HEK293 (cell line): ENCODE measurements at regions not wholly inside any gene's neighbourhood (a gene's known extent, or its start where the extent isn't known, plus 50 kb on each side); places are given as distances from the start of the nearest gene placed in this dataset.

ENCODE experiments used
- CTCF ChIA-PET: fragments of 350-600 bp; formaldehyde crosslinking; extraction: SDS; loops from one replicate; lab custom pipeline; 2021; ENCODE audit warnings: antibody characterized with exemption; lab: Yijun Ruan, JAX
- POLR2A ChIA-PET: fragments of 300-600 bp; formaldehyde crosslinking; extraction: SDS; loops from one replicate; lab custom pipeline; 2020; ENCODE audit warnings: antibody characterized with exemption, inconsistent platforms; lab: Yijun Ruan, JAX
- H3K27ac ChIP-seq: fragments of 200-500 bp; sonication (Bioruptor generic); 2 replicates; pipeline ENCODE4 v1.5.1; 2014; ENCODE audit warnings: low read depth, low read length, control low read depth, inconsistent platforms; ENCODE audit errors: extremely low read depth
- H3K36me3 ChIP-seq, 2 experiments: fragments of 200-500 bp in 1 of 2; sonication (Bioruptor generic) in 1 of 2; 1 replicate in 1 of 2; 2 replicates in 1 of 2; pipeline ENCODE4 v1.5.1; 2014 to 2017; ENCODE audit warnings: inconsistent platforms in 2 of 2, low read length in 2 of 2; ENCODE audit not compliant: control insufficient read depth in 2 of 2, insufficient read depth in 1 of 2
- H3K4me1 ChIP-seq: fragments of 200-500 bp; sonication (Bioruptor generic); 2 replicates; pipeline ENCODE4 v1.5.1; 2014; ENCODE audit warnings: mild to moderate bottlenecking, low read length, inconsistent platforms; ENCODE audit not compliant: control insufficient read depth, insufficient read depth
- H3K4me3 ChIP-seq: 2 replicates; pipeline ENCODE4 v1.5.1; 2011; ENCODE audit warnings: low read depth, mild to moderate bottlenecking, control low read depth, low read length, moderate library complexity
- H3K9me3 ChIP-seq: fragments of 200-500 bp; sonication (Bioruptor generic); 2 replicates; pipeline ENCODE4 v1.5.1; 2014; ENCODE audit warnings: low read depth, low read length, inconsistent platforms; ENCODE audit not compliant: control insufficient read depth, insufficient read depth
- GFI1B ChIP-seq: fragments of 450-650 bp; formaldehyde crosslinking; IDR thresholded peaks from 2 replicates; pipeline ENCODE4 v1.5.1; 2016; ENCODE audit warnings: missing biosample characterization, missing genetic modification characterization
- OSR2 ChIP-seq: fragments of 450-650 bp; formaldehyde crosslinking; IDR thresholded peaks from 2 replicates; pipeline ENCODE4 v1.5.1; 2016; ENCODE audit warnings: missing biosample characterization, missing genetic modification characterization
- ZIC2 ChIP-seq: fragments of 450-650 bp; formaldehyde crosslinking; IDR thresholded peaks from 2 replicates; pipeline ENCODE4 v1.5.1; 2016; ENCODE audit warnings: missing biosample characterization, missing genetic modification characterization
- ZNF121 ChIP-seq: fragments of 450-650 bp; formaldehyde crosslinking; IDR thresholded peaks from 2 replicates; pipeline ENCODE4 v1.5.1; 2016; ENCODE audit warnings: missing biosample characterization, missing genetic modification characterization
- ZNF155 ChIP-seq: fragments of 450-650 bp; formaldehyde crosslinking; IDR thresholded peaks from 2 replicates; pipeline ENCODE4 v1.5.1; 2016; ENCODE audit warnings: missing biosample characterization, missing genetic modification characterization
- ZNF2 ChIP-seq: fragments of 450-650 bp; formaldehyde crosslinking; IDR thresholded peaks from 2 replicates; pipeline ENCODE4 v1.5.1; 2016; ENCODE audit warnings: missing biosample characterization, missing genetic modification characterization
- ZNF404 ChIP-seq: fragments of 450-650 bp; formaldehyde crosslinking; IDR thresholded peaks from 2 replicates; pipeline ENCODE4 v1.5.1; 2017; ENCODE audit warnings: missing biosample characterization, missing genetic modification characterization
- ZNF501 ChIP-seq: fragments of 450-650 bp; formaldehyde crosslinking; IDR thresholded peaks from 2 replicates; pipeline ENCODE4 v1.5.1; 2016; ENCODE audit warnings: missing biosample characterization, missing genetic modification characterization
- ZNF596 ChIP-seq: fragments of 450-650 bp; IDR thresholded peaks from 2 replicates; pipeline ENCODE4 v1.5.0; 2018; ENCODE audit warnings: missing biosample characterization, mild to moderate bottlenecking, missing genetic modification characterization, moderate library complexity
- ZNF658 ChIP-seq: fragments of 450-650 bp; formaldehyde crosslinking; IDR thresholded peaks from 2 replicates; pipeline ENCODE4; 2016; ENCODE audit warnings: missing biosample characterization, missing genetic modification characterization
- ZNF677 ChIP-seq: fragments of 450-650 bp; IDR thresholded peaks from 2 replicates; pipeline ENCODE4 v1.5.0; 2018; ENCODE audit warnings: missing biosample characterization, mild to moderate bottlenecking, missing genetic modification characterization, moderate library complexity
- TF ChIP-seq, protein P1 (sequence below): fragments of 450-650 bp; formaldehyde crosslinking; IDR thresholded peaks from 2 replicates; pipeline ENCODE4 v1.5.1; 2016; ENCODE audit warnings: missing biosample characterization, missing genetic modification characterization
- TF ChIP-seq, protein P2 (sequence below): fragments of 450-650 bp; formaldehyde crosslinking; IDR thresholded peaks from 2 replicates; pipeline ENCODE4 v1.5.1; 2017; ENCODE audit warnings: missing biosample characterization, missing genetic modification characterization
- TF ChIP-seq, protein P3 (sequence below): fragments of 450-650 bp; formaldehyde crosslinking; IDR thresholded peaks from 2 replicates; pipeline ENCODE4 v1.5.1; 2016; ENCODE audit warnings: missing biosample characterization, missing genetic modification characterization
- TF ChIP-seq, protein P4 (sequence below): fragments of 450-650 bp; formaldehyde crosslinking; IDR thresholded peaks from 2 replicates; pipeline ENCODE4 v1.5.1; 2017; ENCODE audit warnings: missing biosample characterization, missing genetic modification characterization
- TF ChIP-seq, protein P5 (sequence below): fragments of 450-650 bp; formaldehyde crosslinking; IDR thresholded peaks from 2 replicates; pipeline ENCODE4 v1.5.0; 2017; ENCODE audit warnings: missing biosample characterization, missing genetic modification characterization, borderline replicate concordance
- TF ChIP-seq, protein P6 (sequence below): sonication (generic); formaldehyde crosslinking; IDR thresholded peaks from 2 replicates; pipeline ENCODE4 v1.8.1; 2022; ENCODE audit warnings: mild to moderate bottlenecking, moderate library complexity, missing genetic modification reagents
- TF ChIP-seq, protein P7 (sequence below): fragments of 450-650 bp; formaldehyde crosslinking; optimal IDR thresholded peaks from 2 replicates; pipeline ENCODE3; 2016; ENCODE audit warnings: missing biosample characterization, mild to moderate bottlenecking, missing genetic modification characterization
- TF ChIP-seq, protein P8 (sequence below): fragments of 450-650 bp; formaldehyde crosslinking; IDR thresholded peaks from 2 replicates; pipeline ENCODE4 v1.5.1; 2016; ENCODE audit warnings: missing biosample characterization, missing genetic modification characterization

DNA sequence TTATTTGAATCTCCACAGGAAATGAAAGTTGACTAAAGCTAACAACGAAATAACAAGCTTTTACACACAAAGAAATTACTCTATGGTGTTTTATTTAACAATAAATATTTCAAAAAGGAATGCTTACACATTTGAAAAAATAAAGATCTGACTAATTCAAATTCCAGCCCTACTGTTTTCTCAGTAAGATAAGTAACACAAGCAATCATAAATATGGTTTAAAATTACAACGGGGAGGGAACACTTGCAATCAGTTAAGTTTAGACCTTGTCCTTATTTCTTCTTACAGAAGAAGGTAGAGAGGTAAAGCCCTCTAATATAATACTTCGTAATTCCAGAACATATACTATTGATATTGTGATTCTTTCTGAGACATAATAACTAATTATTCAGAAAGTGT, 158.5 kb downstream of the DHX15 start:
- Histone ChIP-seq H3K27ac (no peak overlapping the region), H3K9me3 (no peaks in the 10 kb centered on the region), H3K4me1 (no peaks in the 10 kb centered on the region), H3K4me3 (no peak overlapping the region), H3K36me3 (no peaks in the 10 kb centered on the region)
- ChIA-PET POLR2A (no interaction called here), CTCF (interaction anchor here (1.1 kb wide), 1 partner anchor 47 kb away, joined by 3 read pairs; no protein-coding TSS in a partner anchor)
- no peak for TF ChIP-seq ZNF155 (tag by site-specific recombination)
- TF ChIP-seq ZNF596 (tag by site-specific recombination) = no peak
- TF ChIP-seq, protein P1, sequence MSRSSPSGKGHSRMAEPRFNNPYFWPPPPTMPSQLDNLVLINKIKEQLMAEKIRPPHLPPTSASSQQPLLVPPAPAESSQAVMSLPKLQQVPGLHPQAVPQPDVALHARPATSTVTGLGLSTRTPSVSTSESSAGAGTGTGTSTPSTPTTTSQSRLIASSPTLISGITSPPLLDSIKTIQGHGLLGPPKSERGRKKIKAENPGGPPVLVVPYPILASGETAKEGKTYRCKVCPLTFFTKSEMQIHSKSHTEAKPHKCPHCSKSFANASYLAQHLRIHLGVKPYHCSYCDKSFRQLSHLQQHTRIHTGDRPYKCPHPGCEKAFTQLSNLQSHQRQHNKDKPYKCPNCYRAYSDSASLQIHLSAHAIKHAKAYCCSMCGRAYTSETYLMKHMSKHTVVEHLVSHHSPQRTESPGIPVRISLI (tag by site-specific recombination) = no peak
- TF ChIP-seq ZNF404 (tag by site-specific recombination) = no peak
- no peak for TF ChIP-seq OSR2
- TF ChIP-seq, protein P2, sequence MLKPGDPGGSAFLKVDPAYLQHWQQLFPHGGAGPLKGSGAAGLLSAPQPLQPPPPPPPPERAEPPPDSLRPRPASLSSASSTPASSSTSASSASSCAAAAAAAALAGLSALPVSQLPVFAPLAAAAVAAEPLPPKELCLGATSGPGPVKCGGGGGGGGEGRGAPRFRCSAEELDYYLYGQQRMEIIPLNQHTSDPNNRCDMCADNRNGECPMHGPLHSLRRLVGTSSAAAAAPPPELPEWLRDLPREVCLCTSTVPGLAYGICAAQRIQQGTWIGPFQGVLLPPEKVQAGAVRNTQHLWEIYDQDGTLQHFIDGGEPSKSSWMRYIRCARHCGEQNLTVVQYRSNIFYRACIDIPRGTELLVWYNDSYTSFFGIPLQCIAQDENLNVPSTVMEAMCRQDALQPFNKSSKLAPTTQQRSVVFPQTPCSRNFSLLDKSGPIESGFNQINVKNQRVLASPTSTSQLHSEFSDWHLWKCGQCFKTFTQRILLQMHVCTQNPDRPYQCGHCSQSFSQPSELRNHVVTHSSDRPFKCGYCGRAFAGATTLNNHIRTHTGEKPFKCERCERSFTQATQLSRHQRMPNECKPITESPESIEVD (tag by site-specific recombination) = 0 out of 2 replicates have a peak, but pooled peaks have one; percentile 18

DNA sequence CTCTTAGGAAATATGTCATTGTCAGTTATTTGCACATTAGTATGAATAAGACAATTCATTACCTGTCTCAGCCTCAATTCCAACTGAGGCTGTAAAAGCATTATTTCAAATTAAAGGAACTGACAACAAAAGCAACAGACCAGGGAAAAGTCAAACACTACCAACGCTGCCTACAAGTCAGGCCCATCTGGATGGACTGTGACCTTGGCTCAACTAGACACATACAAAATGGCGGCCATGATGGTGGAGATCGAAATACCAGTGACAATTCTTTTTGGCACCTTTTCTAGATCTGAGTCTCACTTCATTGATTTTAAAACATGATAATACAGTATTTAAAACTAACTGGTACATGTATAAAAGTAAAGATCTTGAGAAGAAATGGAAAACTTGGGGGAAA, 160.7 kb downstream of the DHX15 start:
- CTCF ChIA-PET = no interaction called here
- Histone ChIP-seq H3K27ac (no peak overlapping the region), H3K9me3 (no peaks in the 10 kb centered on the region), H3K36me3 (no peaks in the 10 kb centered on the region), H3K4me3 (no peak overlapping the region), H3K4me1 (no peaks in the 10 kb centered on the region)
- TF ChIP-seq ZNF658 (tag by site-specific recombination) (no peak), ZNF2 (tag by site-specific recombination) (no peak), GFI1B (tag by site-specific recombination) (no peak), ZNF677 (no peak), ZNF501 (no peak), ZIC2 (tag by site-specific recombination) (no peak), ZNF121 (no peak)
- TF ChIP-seq, protein P3, sequence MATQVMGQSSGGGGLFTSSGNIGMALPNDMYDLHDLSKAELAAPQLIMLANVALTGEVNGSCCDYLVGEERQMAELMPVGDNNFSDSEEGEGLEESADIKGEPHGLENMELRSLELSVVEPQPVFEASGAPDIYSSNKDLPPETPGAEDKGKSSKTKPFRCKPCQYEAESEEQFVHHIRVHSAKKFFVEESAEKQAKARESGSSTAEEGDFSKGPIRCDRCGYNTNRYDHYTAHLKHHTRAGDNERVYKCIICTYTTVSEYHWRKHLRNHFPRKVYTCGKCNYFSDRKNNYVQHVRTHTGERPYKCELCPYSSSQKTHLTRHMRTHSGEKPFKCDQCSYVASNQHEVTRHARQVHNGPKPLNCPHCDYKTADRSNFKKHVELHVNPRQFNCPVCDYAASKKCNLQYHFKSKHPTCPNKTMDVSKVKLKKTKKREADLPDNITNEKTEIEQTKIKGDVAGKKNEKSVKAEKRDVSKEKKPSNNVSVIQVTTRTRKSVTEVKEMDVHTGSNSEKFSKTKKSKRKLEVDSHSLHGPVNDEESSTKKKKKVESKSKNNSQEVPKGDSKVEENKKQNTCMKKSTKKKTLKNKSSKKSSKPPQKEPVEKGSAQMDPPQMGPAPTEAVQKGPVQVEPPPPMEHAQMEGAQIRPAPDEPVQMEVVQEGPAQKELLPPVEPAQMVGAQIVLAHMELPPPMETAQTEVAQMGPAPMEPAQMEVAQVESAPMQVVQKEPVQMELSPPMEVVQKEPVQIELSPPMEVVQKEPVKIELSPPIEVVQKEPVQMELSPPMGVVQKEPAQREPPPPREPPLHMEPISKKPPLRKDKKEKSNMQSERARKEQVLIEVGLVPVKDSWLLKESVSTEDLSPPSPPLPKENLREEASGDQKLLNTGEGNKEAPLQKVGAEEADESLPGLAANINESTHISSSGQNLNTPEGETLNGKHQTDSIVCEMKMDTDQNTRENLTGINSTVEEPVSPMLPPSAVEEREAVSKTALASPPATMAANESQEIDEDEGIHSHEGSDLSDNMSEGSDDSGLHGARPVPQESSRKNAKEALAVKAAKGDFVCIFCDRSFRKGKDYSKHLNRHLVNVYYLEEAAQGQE = no peak
- TF ChIP-seq, protein P4, sequence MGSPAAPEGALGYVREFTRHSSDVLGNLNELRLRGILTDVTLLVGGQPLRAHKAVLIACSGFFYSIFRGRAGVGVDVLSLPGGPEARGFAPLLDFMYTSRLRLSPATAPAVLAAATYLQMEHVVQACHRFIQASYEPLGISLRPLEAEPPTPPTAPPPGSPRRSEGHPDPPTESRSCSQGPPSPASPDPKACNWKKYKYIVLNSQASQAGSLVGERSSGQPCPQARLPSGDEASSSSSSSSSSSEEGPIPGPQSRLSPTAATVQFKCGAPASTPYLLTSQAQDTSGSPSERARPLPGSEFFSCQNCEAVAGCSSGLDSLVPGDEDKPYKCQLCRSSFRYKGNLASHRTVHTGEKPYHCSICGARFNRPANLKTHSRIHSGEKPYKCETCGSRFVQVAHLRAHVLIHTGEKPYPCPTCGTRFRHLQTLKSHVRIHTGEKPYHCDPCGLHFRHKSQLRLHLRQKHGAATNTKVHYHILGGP (tag by site-specific recombination) = no peak
- TF ChIP-seq, protein P5, sequence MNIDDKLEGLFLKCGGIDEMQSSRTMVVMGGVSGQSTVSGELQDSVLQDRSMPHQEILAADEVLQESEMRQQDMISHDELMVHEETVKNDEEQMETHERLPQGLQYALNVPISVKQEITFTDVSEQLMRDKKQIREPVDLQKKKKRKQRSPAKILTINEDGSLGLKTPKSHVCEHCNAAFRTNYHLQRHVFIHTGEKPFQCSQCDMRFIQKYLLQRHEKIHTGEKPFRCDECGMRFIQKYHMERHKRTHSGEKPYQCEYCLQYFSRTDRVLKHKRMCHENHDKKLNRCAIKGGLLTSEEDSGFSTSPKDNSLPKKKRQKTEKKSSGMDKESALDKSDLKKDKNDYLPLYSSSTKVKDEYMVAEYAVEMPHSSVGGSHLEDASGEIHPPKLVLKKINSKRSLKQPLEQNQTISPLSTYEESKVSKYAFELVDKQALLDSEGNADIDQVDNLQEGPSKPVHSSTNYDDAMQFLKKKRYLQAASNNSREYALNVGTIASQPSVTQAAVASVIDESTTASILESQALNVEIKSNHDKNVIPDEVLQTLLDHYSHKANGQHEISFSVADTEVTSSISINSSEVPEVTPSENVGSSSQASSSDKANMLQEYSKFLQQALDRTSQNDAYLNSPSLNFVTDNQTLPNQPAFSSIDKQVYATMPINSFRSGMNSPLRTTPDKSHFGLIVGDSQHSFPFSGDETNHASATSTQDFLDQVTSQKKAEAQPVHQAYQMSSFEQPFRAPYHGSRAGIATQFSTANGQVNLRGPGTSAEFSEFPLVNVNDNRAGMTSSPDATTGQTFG = no peak
- TF ChIP-seq, protein P6, sequence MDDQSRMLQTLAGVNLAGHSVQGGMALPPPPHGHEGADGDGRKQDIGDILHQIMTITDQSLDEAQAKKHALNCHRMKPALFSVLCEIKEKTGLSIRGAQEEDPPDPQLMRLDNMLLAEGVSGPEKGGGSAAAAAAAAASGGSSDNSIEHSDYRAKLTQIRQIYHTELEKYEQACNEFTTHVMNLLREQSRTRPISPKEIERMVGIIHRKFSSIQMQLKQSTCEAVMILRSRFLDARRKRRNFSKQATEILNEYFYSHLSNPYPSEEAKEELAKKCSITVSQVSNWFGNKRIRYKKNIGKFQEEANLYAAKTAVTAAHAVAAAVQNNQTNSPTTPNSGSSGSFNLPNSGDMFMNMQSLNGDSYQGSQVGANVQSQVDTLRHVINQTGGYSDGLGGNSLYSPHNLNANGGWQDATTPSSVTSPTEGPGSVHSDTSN (CRISPR knock-in tag) = no peak
- TF ChIP-seq, protein P7, sequence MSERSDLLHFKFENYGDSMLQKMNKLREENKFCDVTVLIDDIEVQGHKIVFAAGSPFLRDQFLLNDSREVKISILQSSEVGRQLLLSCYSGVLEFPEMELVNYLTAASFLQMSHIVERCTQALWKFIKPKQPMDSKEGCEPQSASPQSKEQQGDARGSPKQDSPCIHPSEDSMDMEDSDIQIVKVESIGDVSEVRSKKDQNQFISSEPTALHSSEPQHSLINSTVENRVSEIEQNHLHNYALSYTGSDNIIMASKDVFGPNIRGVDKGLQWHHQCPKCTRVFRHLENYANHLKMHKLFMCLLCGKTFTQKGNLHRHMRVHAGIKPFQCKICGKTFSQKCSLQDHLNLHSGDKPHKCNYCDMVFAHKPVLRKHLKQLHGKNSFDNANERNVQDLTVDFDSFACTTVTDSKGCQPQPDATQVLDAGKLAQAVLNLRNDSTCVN (tag by site-specific recombination) = no peak
- TF ChIP-seq, protein P8, sequence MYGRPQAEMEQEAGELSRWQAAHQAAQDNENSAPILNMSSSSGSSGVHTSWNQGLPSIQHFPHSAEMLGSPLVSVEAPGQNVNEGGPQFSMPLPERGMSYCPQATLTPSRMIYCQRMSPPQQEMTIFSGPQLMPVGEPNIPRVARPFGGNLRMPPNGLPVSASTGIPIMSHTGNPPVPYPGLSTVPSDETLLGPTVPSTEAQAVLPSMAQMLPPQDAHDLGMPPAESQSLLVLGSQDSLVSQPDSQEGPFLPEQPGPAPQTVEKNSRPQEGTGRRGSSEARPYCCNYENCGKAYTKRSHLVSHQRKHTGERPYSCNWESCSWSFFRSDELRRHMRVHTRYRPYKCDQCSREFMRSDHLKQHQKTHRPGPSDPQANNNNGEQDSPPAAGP (tag by site-specific recombination) = no peak
- POLR2A ChIA-PET = no interaction called here
